Ovary (tissue), 7 donors: ENCODE measurements at regions not wholly inside any gene's neighbourhood (a gene's known extent, or its start where the extent isn't known, plus 50 kb on each side); places are given as distances from the start of the nearest gene placed in this dataset.
"Not testable (repeated sequence)": the region's sequence is repeated elsewhere in the genome, so short reads cannot be mapped to it uniquely, and the experiment has no call there.

ENCODE experiments used
- DNase-seq, 5 donors: peaks; one replicate each; pipeline ENCODE4 v3.0.0-alpha.2; 2019 to 2020
- H3K27ac ChIP-seq, 2 donors: fragments of 200-600 bp; one replicate each; pipeline versions ENCODE4 v1.5.1 to v1.8.0; 2019 to 2022
- H3K27me3 ChIP-seq: fragments of 200-600 bp; one replicate; pipeline ENCODE4 v1.8.0; 2022
- H3K36me3 ChIP-seq: fragments of 200-600 bp; sonication (generic); one replicate; pipeline ENCODE4 v1.5.1; 2019
- H3K4me1 ChIP-seq: one replicate; pipeline ENCODE4 v1.8.1; 2013; ENCODE audit warnings: mild to moderate bottlenecking, moderate library complexity; ENCODE audit not compliant: insufficient read depth
- H3K4me3 ChIP-seq: fragments of 200-600 bp; sonication (generic); one replicate; pipeline ENCODE4 v1.5.1; 2017
- H3K9me3 ChIP-seq, 2 donors: fragments of 200-600 bp in 1 of 2; sonication (generic) in 1 of 2; one replicate each; pipeline versions ENCODE4 v1.5.1 to v1.8.1; 2013 to 2019; ENCODE audit warnings: mild to moderate bottlenecking in 1 of 2, moderate library complexity in 1 of 2
- EP300 ChIP-seq: sonication (generic); formaldehyde crosslinking; IDR thresholded peaks from one replicate; pipeline ENCODE4 v1.6.1; 2017; ENCODE audit warnings: antibody characterized with exemption
- POLR2A ChIP-seq: fragments of 450-650 bp; IDR thresholded peaks from one replicate; pipeline ENCODE4 v1.6.1; 2017; ENCODE audit warnings: antibody characterized with exemption, mild to moderate bottlenecking, moderate library complexity
- WGBS, 3 donors: extraction: QIAGEN DNeasy Blood & Tissue Kit in 1 of 3; methylation state at CpG; one replicate each; pipeline versions ENCODE4 v1.1.5 to v1.1.7; 2013 to 2017; 5-methylcytosine and 5-hydroxymethylcytosine counted together
- intact Hi-C, 4 donors: fragments of 100-400 bp; cut with DNase I; formaldehyde crosslinking; loops; one replicate each; pipeline versions ENCODE4 v1.11.0 to v1.15.1; 2022 to 2023
- TF ChIP-seq, protein P1 (sequence below), 3 donors: fragments of 450-650 bp in 2 of 3; fragments of 200-600 bp in 1 of 3; IDR thresholded peaks; one replicate each; pipeline versions ENCODE4 v1.5.1 to v1.8.0; 2016 to 2022; ENCODE audit warnings: antibody characterized with exemption in 3 of 3, mild to moderate bottlenecking in 1 of 3
- donor health status: DM: no; HTN: no; CAD: no; lungs with moderate emphysema.
- donor health status: DM: no; HTN: no; CAD: no.
- donor health status: Bipolar disorder and iron deficiency.
- donor health status: DM: no; HTN: no; CAD: no.
- donor health status: DM: yes; HTN: yes; CAD: no.

DNA sequence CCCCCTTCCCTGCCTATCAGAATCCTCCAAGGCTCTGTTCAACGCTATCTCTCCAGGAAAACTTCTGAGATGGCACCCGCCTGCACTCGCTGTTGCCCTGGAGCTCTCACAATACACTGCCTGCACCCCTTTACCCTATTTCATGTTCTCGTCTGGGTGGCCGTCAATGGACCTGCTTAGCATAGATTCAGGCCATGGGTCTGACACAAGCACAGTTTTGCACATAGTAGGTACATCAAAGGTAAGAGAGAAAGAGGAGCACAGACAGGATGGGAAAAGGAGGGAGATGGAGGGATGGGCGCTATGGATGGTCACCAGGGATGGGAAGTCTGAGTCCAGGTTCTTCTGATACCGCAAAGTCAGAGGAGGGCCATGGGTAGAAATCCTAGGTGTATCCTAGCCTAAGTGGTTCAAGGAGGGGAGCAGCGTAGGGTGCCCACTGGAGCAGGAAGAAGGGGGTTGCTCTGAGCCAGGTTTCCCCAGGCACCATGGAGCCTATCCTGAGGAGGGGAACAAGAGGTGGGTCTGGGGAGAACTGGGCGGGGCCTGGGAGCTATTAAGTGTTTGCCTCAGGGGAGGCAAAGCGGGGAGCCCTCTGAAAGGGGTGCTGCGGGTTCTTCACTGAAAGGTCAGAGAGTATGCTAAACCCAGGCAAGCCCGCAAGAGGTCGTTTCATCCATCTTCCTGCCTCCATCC lies 89.3 kb downstream of the MRPL14 start:
- Histone ChIP-seq H3K9me3 (no peaks in the 10 kb centered on the region), H3K27me3 (no peaks in the 10 kb centered on the region), H3K36me3 (no peaks in the 10 kb centered on the region), H3K4me3 (no peak overlapping the region), H3K4me1 (no peaks in the 10 kb centered on the region), H3K27ac (no peak overlapping the region)
- intact Hi-C loops: no loop called here
- no peak for DNase-seq
- 93 to 97% (median 96%) methylated on average over 13 of the region's 13 CpGs for WGBS, 3 donors
- TF ChIP-seq, protein P1, sequence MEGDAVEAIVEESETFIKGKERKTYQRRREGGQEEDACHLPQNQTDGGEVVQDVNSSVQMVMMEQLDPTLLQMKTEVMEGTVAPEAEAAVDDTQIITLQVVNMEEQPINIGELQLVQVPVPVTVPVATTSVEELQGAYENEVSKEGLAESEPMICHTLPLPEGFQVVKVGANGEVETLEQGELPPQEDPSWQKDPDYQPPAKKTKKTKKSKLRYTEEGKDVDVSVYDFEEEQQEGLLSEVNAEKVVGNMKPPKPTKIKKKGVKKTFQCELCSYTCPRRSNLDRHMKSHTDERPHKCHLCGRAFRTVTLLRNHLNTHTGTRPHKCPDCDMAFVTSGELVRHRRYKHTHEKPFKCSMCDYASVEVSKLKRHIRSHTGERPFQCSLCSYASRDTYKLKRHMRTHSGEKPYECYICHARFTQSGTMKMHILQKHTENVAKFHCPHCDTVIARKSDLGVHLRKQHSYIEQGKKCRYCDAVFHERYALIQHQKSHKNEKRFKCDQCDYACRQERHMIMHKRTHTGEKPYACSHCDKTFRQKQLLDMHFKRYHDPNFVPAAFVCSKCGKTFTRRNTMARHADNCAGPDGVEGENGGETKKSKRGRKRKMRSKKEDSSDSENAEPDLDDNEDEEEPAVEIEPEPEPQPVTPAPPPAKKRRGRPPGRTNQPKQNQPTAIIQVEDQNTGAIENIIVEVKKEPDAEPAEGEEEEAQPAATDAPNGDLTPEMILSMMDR (IDR thresholded peaks at IDR 0.05): no peak
- TF ChIP-seq POLR2A (no peak), EP300 (no peak)

DNA sequence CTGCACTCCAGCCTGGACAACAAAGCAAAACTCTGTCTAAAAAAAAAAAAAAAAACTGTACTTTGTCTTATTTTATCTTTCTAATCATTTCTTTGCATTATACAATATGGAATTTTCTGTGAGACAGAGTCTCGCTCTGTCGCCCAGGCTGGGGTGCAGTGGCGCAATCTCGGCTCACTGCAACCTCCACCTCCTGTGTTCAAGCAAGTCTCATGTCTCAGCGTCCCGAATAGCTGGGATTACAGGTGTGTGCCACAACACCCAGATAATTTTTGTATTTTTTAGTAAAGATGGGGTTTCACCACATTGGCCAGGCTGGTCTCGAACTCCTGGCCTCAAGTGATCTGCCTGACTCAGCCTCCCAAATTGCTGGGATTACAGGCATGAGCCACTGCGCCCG lies 90.0 kb downstream of the MRPL14 start:
- H3K4me3 ChIP-seq, H3K27ac ChIP-seq, intact Hi-C loops, H3K4me1 ChIP-seq, H3K36me3 ChIP-seq, DNase-seq, H3K9me3 ChIP-seq, H3K27me3 ChIP-seq: not testable (repeated sequence)
- WGBS, 3 donors: 96 to 97% (median 97%) methylated on average over 9 of the region's 9 CpGs

DNA sequence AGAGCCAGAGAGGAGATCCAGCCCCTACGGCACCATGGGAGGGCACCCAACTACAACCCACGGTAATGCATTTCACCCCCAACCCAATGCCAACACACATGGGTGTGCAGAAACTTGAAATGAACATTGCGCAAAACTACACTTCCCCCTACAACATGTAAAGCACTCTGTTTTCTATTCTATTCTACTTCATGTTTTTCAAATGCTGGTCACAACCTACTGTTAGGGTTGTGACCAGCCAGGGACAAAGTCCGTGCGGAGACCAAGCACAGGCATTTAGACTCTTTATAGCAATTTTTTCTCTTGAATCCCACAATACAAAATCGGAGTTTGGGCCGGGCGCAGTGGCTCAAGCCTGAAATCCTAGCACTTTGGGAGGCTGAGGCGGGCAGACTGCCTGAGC lies 90.6 kb downstream of the MRPL14 start:
- TF ChIP-seq, protein P1 (IDR thresholded peaks at IDR 0.05): no peak
- TF ChIP-seq POLR2A (no peak), EP300 (no peak)
- intact Hi-C loops: no loop called here
- Histone ChIP-seq H3K9me3 (no peaks in the 10 kb centered on the region), H3K27me3 (no peaks in the 10 kb centered on the region), H3K4me1 (no peaks in the 10 kb centered on the region), H3K36me3 (no peaks in the 10 kb centered on the region), H3K4me3 (no peak overlapping the region), H3K27ac (no peak overlapping the region)
- WGBS, 3 donors: 95 to 98% (median 96%) methylated on average over 9 of the region's 9 CpGs
- DNase-seq: no peak

DNA sequence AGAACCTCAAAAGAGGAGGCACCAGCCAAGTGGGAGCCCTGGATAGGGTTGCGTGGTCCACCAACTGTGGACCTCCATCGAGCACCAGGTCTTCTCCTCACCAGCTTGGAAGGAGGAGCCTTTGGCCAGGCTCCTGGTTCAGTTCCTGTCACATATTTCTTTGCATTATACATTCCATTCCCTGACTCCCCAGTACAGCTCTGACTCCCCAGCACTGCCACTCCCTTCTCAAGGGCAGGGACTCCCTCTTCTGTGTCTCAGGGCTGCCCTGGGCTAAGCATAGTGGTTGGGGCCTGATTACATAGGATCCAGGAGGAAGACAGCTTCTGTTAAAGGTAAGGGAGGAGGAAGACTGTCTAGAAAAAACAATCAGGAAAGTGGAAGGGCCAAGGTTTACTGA lies 91.1 kb downstream of the MRPL14 start:
- Histone ChIP-seq H3K27ac (no peak overlapping the region), H3K4me3 (no peak overlapping the region), H3K36me3 (no peaks in the 10 kb centered on the region), H3K9me3 (no peaks in the 10 kb centered on the region), H3K27me3 (no peaks in the 10 kb centered on the region), H3K4me1 (no peaks in the 10 kb centered on the region)
- intact Hi-C loops: no loop called here
- DNase-seq: no peak
- 79 to 92% (median 89%) methylated on average over 2 of the region's 2 CpGs for WGBS, 3 donors
- TF ChIP-seq POLR2A: no peak
- no peak for TF ChIP-seq EP300
- TF ChIP-seq, protein P1 (IDR thresholded peaks at IDR 0.05): no peak

DNA sequence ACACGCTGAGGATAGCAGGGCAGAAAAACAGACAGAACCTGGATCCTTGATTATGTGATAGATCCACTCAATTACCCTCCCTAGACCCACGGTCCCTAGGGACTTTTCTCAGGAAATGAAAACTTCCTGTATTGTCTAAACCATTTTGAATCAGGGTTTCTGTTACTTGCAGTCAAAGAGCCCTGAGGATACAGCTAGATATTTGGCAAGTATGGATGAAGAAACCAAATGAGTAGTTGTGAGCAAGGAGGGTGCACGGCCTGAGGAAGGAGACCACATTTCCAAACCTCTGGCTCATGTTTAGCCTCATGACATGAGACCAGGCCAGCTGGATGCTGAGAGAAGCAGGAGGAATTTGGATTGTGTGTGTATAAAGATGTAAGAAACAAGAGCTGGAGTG lies 91.6 kb downstream of the MRPL14 start:
- 81 to 85% (median 83%) methylated on average over 3 of the region's 3 CpGs for WGBS, 3 donors
- no peak for DNase-seq
- intact Hi-C loops: no loop called here
- Histone ChIP-seq H3K27me3 (no peaks in the 10 kb centered on the region), H3K9me3 (no peaks in the 10 kb centered on the region), H3K4me3 (no peak overlapping the region), H3K4me1 (no peaks in the 10 kb centered on the region), H3K27ac (no peak overlapping the region), H3K36me3 (no peaks in the 10 kb centered on the region)
- TF ChIP-seq EP300 (no peak), POLR2A (no peak)
- TF ChIP-seq, protein P1 (IDR thresholded peaks at IDR 0.05): no peak
